GM18867 (cell line): ENCODE measurements at regions not wholly inside any gene's neighbourhood (a gene's known extent, or its start where the extent isn't known, plus 50 kb on each side); places are given as distances from the start of the nearest gene placed in this dataset.
"Not testable (repeated sequence)": the region's sequence is repeated elsewhere in the genome, so short reads cannot be mapped to it uniquely, and the experiment has no call there.

Source experiments
- ATAC-seq: cut with Tn5 transposase; IDR thresholded peaks from one replicate; pipeline ENCODE4 v1.9.1; 2021; ENCODE audit warnings: mild to moderate bottlenecking, moderate library complexity; ENCODE audit not compliant: unreplicated experiment

GRCh38 chr3:101141135-101141534 lies 147.9 kb upstream of the ABI3BP start:
- no peak for ATAC-seq

DNA sequence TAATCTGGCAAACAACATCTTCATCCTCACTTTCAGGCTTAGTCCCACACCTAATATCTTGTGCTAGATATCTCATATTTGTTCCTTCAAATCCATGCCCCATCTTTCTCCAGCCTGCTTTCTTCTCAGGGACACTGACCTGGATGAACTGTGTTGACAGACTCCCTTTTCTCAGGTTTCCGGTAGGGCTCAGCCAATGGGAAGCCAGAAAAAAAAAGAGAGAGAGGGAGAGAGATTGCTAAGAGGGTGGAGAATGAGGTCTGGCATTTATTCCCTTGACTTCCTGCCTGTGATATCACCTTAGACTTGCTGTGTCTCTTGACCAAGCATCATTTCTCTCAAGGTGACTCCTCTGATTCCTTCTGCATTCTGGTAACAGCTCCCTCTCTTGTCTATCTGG lies 145.6 kb upstream of the ABI3BP start:
- no peak for ATAC-seq

DNA sequence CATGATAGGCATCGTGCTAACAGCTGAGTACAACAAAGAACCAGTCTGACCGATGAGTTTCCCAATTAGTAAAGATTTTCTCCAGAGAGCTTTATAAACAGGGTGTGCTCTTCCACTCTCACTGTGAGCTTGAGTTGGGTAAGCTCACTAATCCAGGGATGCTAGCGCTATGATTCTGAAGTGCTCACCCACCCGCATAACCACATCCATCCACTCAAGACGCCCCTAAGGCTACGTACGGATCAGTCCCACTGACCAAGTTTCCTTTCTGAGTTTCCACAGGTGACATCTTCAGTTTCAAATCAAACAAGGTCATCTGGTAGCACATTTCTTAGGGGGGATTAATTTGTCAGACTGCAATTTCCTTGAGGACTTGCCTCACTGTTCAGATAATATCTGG lies 141.1 kb upstream of the ABI3BP start:
- ATAC-seq = no peak

DNA sequence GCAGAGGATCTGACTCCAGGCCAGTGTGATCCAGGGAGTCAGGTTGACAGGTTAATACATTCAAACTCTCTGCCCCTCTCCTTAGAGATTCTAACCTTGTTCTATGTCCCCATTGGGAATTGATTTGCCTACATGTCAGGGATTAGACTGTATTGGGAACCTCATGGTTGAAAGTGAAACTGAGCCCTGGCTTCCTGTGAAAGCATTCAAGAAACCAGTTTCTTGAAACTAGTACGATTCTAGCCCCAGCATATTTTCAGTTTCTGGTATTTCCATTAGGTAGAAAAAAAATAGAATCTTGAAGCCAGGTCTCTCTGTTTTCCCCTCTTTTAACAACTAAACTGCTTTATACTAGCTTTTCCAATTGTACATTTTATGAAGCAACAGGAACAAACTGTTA lies 140.4 kb upstream of the ABI3BP start:
- ATAC-seq = peak; percentile 50

- ATAC-seq = not testable (repeated sequence)
These were observed 140.0 kb upstream of the ABI3BP start for GRCh38 chr3:101133197-101133596.

- ATAC-seq = no peak
These were observed 138.5 kb upstream of the ABI3BP start for GRCh38 chr3:101131767-101132166.

GRCh38 chr3:101128786-101129185 lies 135.6 kb upstream of the ABI3BP start:
- no peak for ATAC-seq

- ATAC-seq = no peak
These were observed 134.8 kb upstream of the ABI3BP start for GRCh38 chr3:101128001-101128400.

GRCh38 chr3:101124125-101124524 lies 130.9 kb upstream of the ABI3BP start:
- ATAC-seq = no peak

GRCh38 chr3:101123081-101123480 lies 129.9 kb upstream of the ABI3BP start:
- no peak for ATAC-seq

GRCh38 chr3:101122681-101123080 lies 129.5 kb upstream of the ABI3BP start:
- ATAC-seq = no peak

- no peak for ATAC-seq
These were observed 126.8 kb upstream of the ABI3BP start for GRCh38 chr3:101120039-101120438.

DNA sequence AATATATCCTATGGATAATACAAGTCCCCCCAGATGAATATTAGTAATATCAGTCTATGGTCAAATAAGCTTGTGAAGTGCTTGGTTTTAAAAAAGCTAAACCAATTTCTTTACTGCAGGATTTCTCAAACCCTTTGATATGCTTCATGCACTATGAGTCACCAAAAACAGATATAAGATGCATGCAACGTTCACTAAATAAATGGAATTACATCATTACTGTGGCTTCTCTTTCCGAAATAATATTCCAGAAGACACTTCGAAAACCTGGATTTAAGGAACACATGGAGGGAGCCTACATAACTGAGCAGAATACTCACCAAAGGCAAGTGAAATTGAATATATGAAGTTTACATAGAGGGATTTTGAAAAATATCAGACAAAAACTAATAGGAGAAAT lies 126.3 kb upstream of the ABI3BP start:
- no peak for ATAC-seq

DNA sequence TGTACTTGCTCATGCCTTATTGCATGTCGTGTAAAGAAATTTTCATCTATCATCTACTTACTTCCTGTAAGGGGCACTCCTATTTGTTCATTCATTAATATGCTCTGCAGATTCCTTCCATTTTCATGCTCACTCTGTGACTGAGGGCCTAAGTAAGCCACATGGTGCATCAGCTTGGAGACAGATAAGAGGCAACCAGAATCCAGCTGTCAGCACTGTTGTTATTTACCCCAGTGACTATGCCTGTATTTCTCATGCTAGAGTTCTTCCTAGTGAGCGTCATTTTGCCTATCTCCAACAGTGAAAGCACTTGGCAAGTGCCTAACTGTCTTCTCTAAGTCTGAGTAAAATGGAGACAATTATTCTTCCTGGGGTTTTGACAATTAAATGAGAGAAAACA lies 124.8 kb upstream of the ABI3BP start:
- no peak for ATAC-seq

DNA sequence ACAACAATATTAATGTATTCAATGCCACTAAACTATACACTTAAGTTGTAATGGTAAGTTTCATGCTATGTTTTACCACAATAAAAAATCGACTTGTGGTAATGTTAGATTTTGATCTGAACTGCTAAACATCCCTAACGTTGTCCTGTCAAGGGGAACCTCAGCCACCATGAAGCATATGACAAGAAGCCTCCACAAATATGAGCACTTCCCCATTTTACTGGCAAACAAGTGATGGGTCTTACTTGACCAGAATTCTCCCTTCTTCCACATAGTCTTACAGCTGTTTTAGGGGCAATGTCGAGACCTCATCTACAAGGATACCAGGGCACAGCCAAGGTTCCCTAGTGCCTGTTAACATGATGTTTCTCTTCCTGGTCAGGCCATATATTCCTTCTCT lies 124.2 kb upstream of the ABI3BP start:
- no peak for ATAC-seq

DNA sequence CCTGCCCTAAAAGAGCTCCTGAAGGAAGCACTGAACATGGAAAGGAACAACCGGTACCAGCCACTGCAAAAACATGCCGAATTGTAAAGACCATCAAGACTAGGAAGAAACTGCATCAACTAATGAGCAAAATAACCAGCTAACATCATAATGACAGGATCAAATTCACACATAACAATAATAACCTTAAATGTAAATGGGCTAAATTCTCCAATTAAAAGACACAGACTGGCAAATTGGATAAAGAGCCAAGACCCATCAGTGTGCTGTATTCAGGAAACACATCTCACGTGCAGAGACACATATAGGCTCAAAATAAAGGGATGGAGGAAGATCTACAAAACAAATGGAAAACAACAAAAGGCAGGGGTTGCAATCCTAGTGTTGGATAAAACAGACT lies 117.1 kb upstream of the ABI3BP start:
- ATAC-seq = not testable (repeated sequence)

GRCh38 chr3:101104321-101104720 lies 111.1 kb upstream of the ABI3BP start:
- no peak for ATAC-seq

GRCh38 chr3:101102678-101103296 lies 109.6 kb upstream of the ABI3BP start:
- ATAC-seq = no peak

- ATAC-seq = no peak
These were observed 107.3 kb upstream of the ABI3BP start for GRCh38 chr3:101100361-101101009.

DNA sequence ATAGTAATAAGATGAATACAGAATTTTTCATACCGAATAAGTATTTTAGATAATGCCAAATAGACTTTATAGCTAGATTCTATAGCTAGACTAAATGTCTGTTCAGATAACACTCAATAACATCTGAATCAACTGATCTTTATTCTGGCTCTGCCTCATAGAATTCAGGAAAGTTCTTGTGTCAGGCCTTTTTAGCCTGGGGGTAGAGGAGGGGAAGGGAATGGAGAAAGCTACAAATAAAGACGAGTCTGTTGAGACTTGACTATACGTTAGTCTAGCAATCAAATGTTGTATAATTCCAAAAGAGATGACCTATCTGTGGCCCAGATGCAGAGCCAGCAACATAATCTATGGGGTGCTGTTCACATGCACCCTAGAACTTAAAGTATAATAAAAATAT lies 106.6 kb upstream of the ABI3BP start:
- no peak for ATAC-seq

DNA sequence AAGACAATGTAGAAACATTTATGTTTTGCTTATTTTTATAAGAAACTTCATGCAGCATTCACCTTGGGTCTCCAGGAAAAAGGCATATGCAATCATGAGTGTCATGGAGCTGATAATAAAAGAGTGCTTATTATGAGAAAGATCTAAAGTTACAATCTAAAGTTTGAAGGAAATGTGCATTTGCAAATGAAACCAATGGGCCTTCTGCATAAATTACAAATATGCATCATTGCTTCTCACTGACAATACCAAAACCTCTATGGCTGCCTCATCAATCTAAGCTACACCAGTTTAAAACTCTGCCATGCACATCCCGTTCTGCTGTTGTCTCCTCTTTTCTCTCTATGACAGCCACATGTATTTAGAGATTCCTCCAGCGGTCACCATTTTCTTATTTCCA lies 103.2 kb upstream of the ABI3BP start:
- no peak for ATAC-seq

DNA sequence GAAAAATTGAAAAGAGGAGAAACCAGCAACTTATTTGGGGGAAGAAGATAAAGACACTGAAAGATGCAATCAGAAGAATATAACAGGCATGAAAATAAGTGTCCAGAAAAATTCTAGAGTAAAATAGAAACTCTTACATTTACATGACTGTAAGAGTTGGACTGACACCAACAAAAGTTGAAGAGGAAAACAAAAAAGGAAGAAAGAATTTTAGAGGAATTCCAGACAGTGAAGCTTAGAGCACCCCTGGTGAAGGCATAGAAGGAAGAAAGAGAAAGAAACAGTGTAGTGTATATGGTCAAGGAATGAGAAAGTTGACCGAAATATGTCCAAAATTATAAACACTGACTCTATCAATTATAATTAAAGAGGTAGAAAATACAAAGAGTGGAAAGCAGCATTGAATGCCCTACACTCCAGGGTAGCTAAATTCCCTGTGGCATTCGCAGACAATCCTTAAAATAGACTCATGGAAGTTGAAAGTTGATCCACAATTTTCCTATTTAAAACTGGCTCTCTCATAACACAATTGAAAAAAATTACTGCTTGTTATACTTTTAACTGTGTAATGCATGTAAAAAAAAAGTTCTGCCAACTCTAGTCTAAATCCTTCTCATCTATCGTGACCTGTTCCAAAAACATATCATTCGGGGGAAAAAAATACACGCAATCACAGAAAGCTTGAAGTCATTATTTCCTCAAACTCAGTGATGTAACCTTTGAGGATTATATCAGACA lies 102.6 kb upstream of the ABI3BP start:
- no peak for ATAC-seq
